H1 (cell line): ENCODE measurements at regions not wholly inside any gene's neighbourhood (a gene's known extent, or its start where the extent isn't known, plus 50 kb on each side); places are given as distances from the start of the nearest gene placed in this dataset.

Experiments used
- CTCF ChIA-PET: fragments of 300-600 bp; sonication (Branson Sonifier 250); formaldehyde crosslinking; loops from one replicate; lab custom pipeline; 2021; ENCODE audit not compliant: partially characterized antibody; lab: Charles Lee
- POLR2A ChIA-PET: fragments of 300-600 bp; sonication (Branson Sonifier 250); formaldehyde crosslinking; loops from one replicate; lab custom pipeline; 2021; ENCODE audit warnings: inconsistent platforms; ENCODE audit not compliant: partially characterized antibody; lab: Charles Lee
- DNase-seq, 2 experiments: peaks; one replicate each; pipeline versions ENCODE4 v3.0.0 to v3.0.0-alpha.2; 2010 to 2022; ENCODE audit warnings: low spot score in 2 of 2, low read depth in 1 of 2, mixed read lengths in 1 of 2
- FAIRE-seq: peaks from 2 replicates; lab custom pipeline; 2011; peaks lifted over from hg19 to GRCh38; lab: Jason Lieb, UNC
- H2AFZ ChIP-seq: 2 replicates; pipeline ENCODE4 v1.8.1; 2012; ENCODE audit warnings: low read length, inconsistent platforms
- H2AK5ac ChIP-seq: 2 replicates; pipeline ENCODE4 v1.6.1; 2013; ENCODE audit warnings: low read depth, low read length
- H2BK120ac ChIP-seq: replicated peaks from 2 replicates; pipeline ENCODE3; 2013; ENCODE audit warnings: low read depth, low read length, inconsistent platforms
- H2BK12ac ChIP-seq: 2 replicates; pipeline ENCODE4 v1.6.1; 2013; ENCODE audit warnings: low read depth, low read length
- H2BK15ac ChIP-seq: 2 replicates; pipeline ENCODE4 v1.6.1; 2013; ENCODE audit warnings: low read length
- H2BK20ac ChIP-seq: 2 replicates; pipeline ENCODE4 v1.6.1; 2013; ENCODE audit warnings: low read length
- H2BK5ac ChIP-seq: 2 replicates; pipeline ENCODE4 v1.6.1; 2013; ENCODE audit warnings: low read depth, low read length
- H3K14ac ChIP-seq: 2 replicates; pipeline ENCODE4 v1.6.1; 2013; ENCODE audit warnings: inconsistent platforms; ENCODE audit not compliant: insufficient read length
- H3K18ac ChIP-seq: 2 replicates; pipeline ENCODE4 v1.6.1; 2013; ENCODE audit warnings: low read length; ENCODE audit errors: extremely low read depth
- H3K23ac ChIP-seq: 2 replicates; pipeline ENCODE4 v1.6.1; 2013; ENCODE audit warnings: inconsistent platforms; ENCODE audit not compliant: insufficient read length
- H3K23me2 ChIP-seq: 2 replicates; pipeline ENCODE4 v1.6.1; 2013; ENCODE audit warnings: low read depth, low read length
- H3K27ac ChIP-seq: 2 replicates; pipeline ENCODE4 v1.6.1; 2011; ENCODE audit warnings: low read depth, low read length, inconsistent platforms
- H3K27me3 ChIP-seq, 4 experiments: replicated peaks in 1 of 4; 1 replicate in 1 of 4; 2 replicates in 3 of 4; pipeline versions ENCODE4 v1.6.1 to v1.8.1; 2011 to 2013; ENCODE audit warnings: low read length in 3 of 4, mild to moderate bottlenecking in 3 of 4, inconsistent platforms in 2 of 4, mixed read lengths in 2 of 4, moderate library complexity in 1 of 4; ENCODE audit not compliant: control insufficient read depth in 3 of 4, insufficient read depth in 3 of 4; ENCODE audit errors: extremely low read depth in 1 of 4
- H3K36me3 ChIP-seq, 4 experiments: 2 replicates each; pipeline versions ENCODE4 v1.6.1 to v1.8.1; 2011 to 2013; ENCODE audit warnings: mild to moderate bottlenecking in 4 of 4, low read length in 3 of 4, moderate library complexity in 2 of 4, control low read depth in 1 of 4, inconsistent platforms in 1 of 4; ENCODE audit not compliant: insufficient read depth in 4 of 4, control insufficient read depth in 2 of 4
- H3K4ac ChIP-seq: replicated peaks from 2 replicates; pipeline ENCODE3; 2013; ENCODE audit warnings: low read length, low read depth, mixed read lengths, inconsistent platforms; ENCODE audit not compliant: insufficient read length
- H3K4me1 ChIP-seq, 4 experiments: replicated peaks in 1 of 4; 1 replicate in 1 of 4; 2 replicates in 3 of 4; pipeline versions ENCODE4 v1.6.1 to v1.8.1; 2011 to 2013; ENCODE audit warnings: low read length in 3 of 4, inconsistent platforms in 2 of 4, mixed read lengths in 1 of 4; ENCODE audit not compliant: insufficient read depth in 4 of 4, control insufficient read depth in 3 of 4
- H3K4me2 ChIP-seq, 2 experiments: 2 replicates each; pipeline versions ENCODE4 v1.6.1 to v1.8.1; 2011 to 2013; ENCODE audit warnings: low read depth in 2 of 2, low read length in 2 of 2, control low read depth in 1 of 2, inconsistent platforms in 1 of 2, mild to moderate bottlenecking in 1 of 2; ENCODE audit not compliant: insufficient read depth in 1 of 2
- H3K4me3 ChIP-seq, 4 experiments: fragments of 200-600, 300-600 bp in 1 of 4; sonication (generic), shearing (Covaris generic), sonication (Bioruptor Twin) in 1 of 4; 2 replicates each; pipeline versions ENCODE4 v1.5.1 to v1.8.1; 2011 to 2016; ENCODE audit warnings: low read length in 4 of 4, low read depth in 3 of 4, control low read depth in 2 of 4, inconsistent platforms in 2 of 4, mild to moderate bottlenecking in 2 of 4, mixed read lengths in 1 of 4, moderate library complexity in 1 of 4; ENCODE audit not compliant: insufficient read depth in 2 of 4; ENCODE audit errors: extremely low read depth in 1 of 4
- H3K56ac ChIP-seq: replicated peaks from 2 replicates; pipeline ENCODE3; 2013; ENCODE audit warnings: low read depth, mild to moderate bottlenecking, mixed read lengths, low read length, inconsistent platforms; ENCODE audit not compliant: insufficient read length
- H3K79me1 ChIP-seq: 2 replicates; pipeline ENCODE4 v1.6.1; 2013; ENCODE audit warnings: low read depth, low read length, control low read depth
- H3K79me2 ChIP-seq, 2 experiments: 2 replicates each; pipeline versions ENCODE4 v1.6.1 to v1.8.1; 2012 to 2013; ENCODE audit warnings: low read length in 2 of 2, mild to moderate bottlenecking in 2 of 2, inconsistent platforms in 1 of 2; ENCODE audit not compliant: insufficient read depth in 2 of 2, control insufficient read depth in 1 of 2
- H3K9ac ChIP-seq, 4 experiments: replicated peaks in 1 of 4; 1 replicate in 1 of 4; 2 replicates in 3 of 4; pipeline versions ENCODE4 v1.6.1 to v1.8.1; 2011 to 2013; ENCODE audit warnings: low read depth in 3 of 4, low read length in 3 of 4, control low read depth in 2 of 4, mild to moderate bottlenecking in 2 of 4, moderate library complexity in 2 of 4, inconsistent platforms in 1 of 4; ENCODE audit errors: extremely low read depth in 1 of 4
- H3K9me3 ChIP-seq, 2 experiments: 2 replicates each; pipeline versions ENCODE4 v1.6.1 to v1.8.1; 2012 to 2013; ENCODE audit warnings: mild to moderate bottlenecking in 2 of 2, moderate library complexity in 2 of 2, control low read depth in 1 of 2, inconsistent platforms in 1 of 2, low read depth in 1 of 2, low read length in 1 of 2, mixed read lengths in 1 of 2; ENCODE audit not compliant: insufficient read depth in 2 of 2
- H4K20me1 ChIP-seq, 2 experiments: replicated peaks in 1 of 2; 2 replicates each; pipeline versions ENCODE3 to v1.8.1; 2011 to 2013; ENCODE audit warnings: inconsistent platforms in 2 of 2, low read length in 2 of 2, mild to moderate bottlenecking in 1 of 2; ENCODE audit not compliant: insufficient read depth in 2 of 2, control insufficient read depth in 1 of 2
- H4K5ac ChIP-seq: 2 replicates; pipeline ENCODE4 v1.6.1; 2013; ENCODE audit warnings: low read length, low read depth, mixed read lengths, inconsistent platforms; ENCODE audit not compliant: insufficient read length
- H4K8ac ChIP-seq: 2 replicates; pipeline ENCODE4 v1.8.0; 2013; ENCODE audit warnings: mild to moderate bottlenecking, moderate library complexity, low read length, inconsistent platforms; ENCODE audit not compliant: insufficient read depth; ENCODE audit errors: extremely low read depth
- H4K91ac ChIP-seq: replicated peaks from 2 replicates; pipeline ENCODE3; 2013; ENCODE audit warnings: low read length, mixed read lengths, inconsistent platforms; ENCODE audit not compliant: insufficient read length
- BACH1 ChIP-seq: IDR thresholded peaks from 2 replicates; pipeline ENCODE4 v1.6.1; 2012; ENCODE audit warnings: low read length, improper control_type of control experiment
- CBX5 ChIP-seq: fragments of 300-800, 300-1000 bp; sonication (generic); IDR thresholded peaks from 2 replicates; pipeline ENCODE4 v1.7.1; 2016; ENCODE audit warnings: antibody characterized with exemption, low read length, low read depth
- JUND ChIP-seq: IDR thresholded peaks from 2 replicates; pipeline ENCODE4 v1.6.1; 2011; ENCODE audit warnings: mild to moderate bottlenecking, improper control_type of control experiment, low read length
- RAD21 ChIP-seq, 2 experiments: IDR thresholded peaks in 1 of 2; conservative IDR thresholded peaks in 1 of 2; 2 replicates each; pipeline ENCODE4 v1.6.1; 2011; ENCODE audit warnings: low read depth in 2 of 2, low read length in 2 of 2, improper control_type of control experiment in 1 of 2, inconsistent platforms in 1 of 2, mild to moderate bottlenecking in 1 of 2, moderate library complexity in 1 of 2
- SIN3A ChIP-seq, 2 experiments: IDR thresholded peaks in 1 of 2; conservative IDR thresholded peaks in 1 of 2; 2 replicates each; pipeline ENCODE4 v1.6.1; 2011 to 2012; ENCODE audit warnings: low read length in 2 of 2, improper control_type of control experiment in 1 of 2, low read depth in 1 of 2, mild to moderate bottlenecking in 1 of 2
- SIRT6 ChIP-seq: IDR thresholded peaks from one replicate; pipeline ENCODE4 v1.7.1; 2012; ENCODE audit warnings: low read length, inconsistent platforms
- TBP ChIP-seq: IDR thresholded peaks from 2 replicates; pipeline ENCODE4 v1.6.1; 2011; ENCODE audit warnings: low read depth, low read length, improper control_type of control experiment
- WGBS, 2 experiments: shearing (Covaris generic) in 1 of 2; methylation state at CpG; one replicate each; pipeline versions ENCODE4 v1.1.6 to v1.1.7; 2013 to 2015; ENCODE audit warnings: low lambda C conversion rate in 2 of 2, mixed read lengths in 2 of 2, inconsistent platforms in 1 of 2, low coverage in 1 of 2, missing lambda C conversion rate in 1 of 2; ENCODE audit not compliant: insufficient replicate concordance in 2 of 2, insufficient coverage in 1 of 2, insufficient read length in 1 of 2; ENCODE audit errors: extremely low coverage in 1 of 2, missing lambda C conversion rate in 1 of 2; 5-methylcytosine and 5-hydroxymethylcytosine counted together

DNA sequence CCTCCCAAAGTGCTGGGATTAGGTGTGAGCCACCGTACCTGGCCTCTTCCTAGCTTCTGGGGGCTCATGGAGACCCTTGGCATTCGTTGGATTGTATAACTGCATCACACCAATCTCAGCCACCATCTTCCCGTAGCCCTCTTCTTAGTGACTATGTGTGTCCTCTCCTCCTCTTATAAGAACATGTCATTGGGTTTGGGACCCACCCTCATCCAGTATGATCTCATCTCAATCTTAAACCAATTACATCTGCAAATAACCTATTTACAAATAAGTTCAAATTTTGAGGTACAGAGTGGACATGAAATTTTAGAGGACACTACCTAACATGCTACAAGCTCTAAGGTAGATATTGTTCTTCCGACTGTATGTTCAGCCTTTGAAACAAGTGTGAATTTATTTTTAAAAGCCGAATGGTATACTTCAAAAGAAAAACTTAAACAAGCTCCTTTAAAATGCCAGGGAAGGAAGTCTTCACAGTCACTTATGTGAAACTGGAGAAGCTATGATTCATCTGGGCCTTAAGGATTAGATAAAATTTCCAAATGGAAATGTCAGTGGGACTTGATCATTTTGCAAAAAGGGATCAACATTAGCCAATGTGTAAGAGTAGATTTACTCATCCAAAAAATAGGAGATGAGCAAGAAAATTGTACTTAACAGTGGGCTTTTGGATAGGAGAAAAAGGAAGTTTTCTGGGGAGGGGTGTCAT, 225.7 kb downstream of the MEX3B start:
- Histone ChIP-seq H4K8ac (no peak overlapping the region), H2BK120ac (no peak overlapping the region), H2BK20ac (no peak overlapping the region), H3K4me3 (no peak overlapping the region), H3K79me1 (no peaks in the 10 kb centered on the region), H3K4ac (no peak overlapping the region), H3K18ac (no peak overlapping the region), H4K91ac (no peak overlapping the region), H2BK12ac (no peak overlapping the region), H3K56ac (no peak overlapping the region), H3K23ac (no peak overlapping the region), H2AFZ (no peak overlapping the region), H3K14ac (no peak overlapping the region), H3K4me1 (no peaks in the 10 kb centered on the region), H4K5ac (no peak overlapping the region), H3K27me3 (no peaks in the 10 kb centered on the region), H3K27ac (no peak overlapping the region), H3K9me3 (no peaks in the 10 kb centered on the region), H3K79me2 (no peaks in the 10 kb centered on the region), H3K9ac (no peak overlapping the region), H2BK15ac (no peak overlapping the region), H2BK5ac (no peak overlapping the region), H3K36me3 (no peaks in the 10 kb centered on the region), H3K4me2 (no peak overlapping the region), H4K20me1 (peaks cover 0 to 1% of the 10 kb centered on the region in 2 experiments), H2AK5ac (no peak overlapping the region), H3K23me2 (no peaks in the 10 kb centered on the region)
- no peak for DNase-seq
- POLR2A ChIA-PET = interaction anchor here (0.7 kb wide), 1 partner anchor 81 kb away, joined by 3 read pairs; no protein-coding TSS in a partner anchor
- FAIRE-seq = no peak
- CTCF ChIA-PET = interaction anchor here (0.9 to 4.0 kb wide), 4 partner anchors 10 to 120 kb away, joined by 3 to 19 read pairs (median 9); no protein-coding TSS in a partner anchor
- 80% methylated on average over 5 of the region's 5 CpGs; no CpG with 5 or more reads in 1 of the 2 experiments for WGBS, 2 experiments
- TF ChIP-seq SIRT6 (no peak), JUND (no peak), CBX5 (no peak), SIN3A (conservative IDR thresholded peaks at IDR 0.05 in 1 of 2, IDR thresholded peaks at IDR 0.05 in 1 of 2; ENCODE audit: low read depth in 1 of 2, low read length in 2 of 2) (no peak), RAD21 (IDR thresholded peaks at IDR 0.05 in 1 of 2, conservative IDR thresholded peaks at IDR 0.05 in 1 of 2; ENCODE audit: low read depth in 2 of 2, low read length in 2 of 2) (no peak), TBP (no peak), BACH1 (no peak)
